Activated naive CD4-positive, alpha-beta T cell treated with anti-CD3 and anti-CD28 coated beads, Interleukin-2, amount 10 ng/mL, durations not matched to agents 7 days and 5 days (primary cell): ENCODE measurements at regions not wholly inside any gene's neighbourhood (a gene's known extent, or its start where the extent isn't known, plus 50 kb on each side); places are given as distances from the start of the nearest gene placed in this dataset.
"Not testable (repeated sequence)": the region's sequence is repeated elsewhere in the genome, so short reads cannot be mapped to it uniquely, and the experiment has no call there.

Experiments used
- CTCF ChIA-PET: fragments of 350-600 bp; sonication (Branson Sonifier 250); formaldehyde crosslinking; loops from one replicate; lab custom pipeline; 2021; ENCODE audit warnings: antibody characterized with exemption; lab: Charles Lee
- DNase-seq: peaks from one replicate; pipeline ENCODE4 v3.0.0-alpha.2; 2020
- H3K27ac Mint-ChIP-seq: one replicate; pipeline ENCODE4 v1.8.0; 2021; ENCODE audit warnings: mild to moderate bottlenecking, moderate library complexity, mixed read lengths
- H3K27me3 Mint-ChIP-seq: one replicate; pipeline ENCODE4 v1.8.0; 2021; ENCODE audit warnings: mild to moderate bottlenecking, mixed read lengths
- H3K36me3 Mint-ChIP-seq: one replicate; pipeline ENCODE4 v1.8.0; 2021; ENCODE audit warnings: mixed read lengths
- H3K4me1 Mint-ChIP-seq: one replicate; pipeline ENCODE4 v1.8.0; 2021; ENCODE audit warnings: mixed read lengths
- H3K4me3 Mint-ChIP-seq: one replicate; pipeline ENCODE4 v1.8.0; 2021; ENCODE audit warnings: mild to moderate bottlenecking, moderate library complexity, mixed read lengths
- H3K9me3 Mint-ChIP-seq: one replicate; pipeline ENCODE4 v1.8.0; 2021; ENCODE audit warnings: mixed read lengths

GRCh38 chrX:7698248-7698647, 144.7 kb upstream of the VCX start:
- Mint-ChIP-seq H3K36me3 (no peaks in the 10 kb centered on the region), H3K27ac (no peak overlapping the region), H3K4me3 (no peak overlapping the region), H3K9me3 (peaks cover 2% of the 10 kb centered on the region), H3K27me3 (no peaks in the 10 kb centered on the region), H3K4me1 (no peaks in the 10 kb centered on the region)
- DNase-seq: no peak
- CTCF ChIA-PET: no interaction called here

GRCh38 chrX:7690842-7691241, 152.1 kb upstream of the VCX start:
- Mint-ChIP-seq H3K27ac (no peak overlapping the region), H3K9me3 (no peaks in the 10 kb centered on the region), H3K36me3 (no peaks in the 10 kb centered on the region), H3K4me1 (no peaks in the 10 kb centered on the region), H3K4me3 (no peak overlapping the region), H3K27me3 (no peaks in the 10 kb centered on the region)
- CTCF ChIA-PET: no interaction called here
- DNase-seq: no peak

GRCh38 chrX:7689791-7690412, 153.1 kb upstream of the VCX start:
- CTCF ChIA-PET: no interaction called here
- Mint-ChIP-seq H3K4me3 (no peak overlapping the region), H3K36me3 (no peaks in the 10 kb centered on the region), H3K9me3 (no peaks in the 10 kb centered on the region), H3K27ac (no peak overlapping the region), H3K27me3 (no peaks in the 10 kb centered on the region), H3K4me1 (no peaks in the 10 kb centered on the region)
- no peak for DNase-seq

- no peaks in the 10 kb centered on the region for H3K4me1 Mint-ChIP-seq
- CTCF ChIA-PET: no interaction called here
- H3K4me3 Mint-ChIP-seq: no peak overlapping the region
- no peaks in the 10 kb centered on the region for H3K36me3 Mint-ChIP-seq
- H3K9me3 Mint-ChIP-seq: no peaks in the 10 kb centered on the region
- no peak for DNase-seq
- no peak overlapping the region for H3K27ac Mint-ChIP-seq
- H3K27me3 Mint-ChIP-seq: no peaks in the 10 kb centered on the region
Observed at GRCh38 chrX:7680181-7680580, 162.8 kb upstream of the VCX start.

- no peak for DNase-seq
- Mint-ChIP-seq H3K4me3 (no peak overlapping the region), H3K27me3 (no peaks in the 10 kb centered on the region), H3K36me3 (no peaks in the 10 kb centered on the region), H3K27ac (no peak overlapping the region), H3K4me1 (no peaks in the 10 kb centered on the region), H3K9me3 (peaks cover 4% of the 10 kb centered on the region)
- CTCF ChIA-PET: no interaction called here
Observed at GRCh38 chrX:7654316-7654715, 188.7 kb upstream of the VCX start.

- CTCF ChIA-PET: no interaction called here
- Mint-ChIP-seq H3K27ac (no peak overlapping the region), H3K27me3 (no peaks in the 10 kb centered on the region), H3K9me3 (no peaks in the 10 kb centered on the region), H3K36me3 (no peaks in the 10 kb centered on the region), H3K4me1 (no peaks in the 10 kb centered on the region), H3K4me3 (no peak overlapping the region)
- DNase-seq: no peak
Observed at GRCh38 chrX:7647831-7648230, 195.1 kb upstream of the VCX start.

GRCh38 chrX:7641141-7641540, 201.8 kb upstream of the VCX start:
- CTCF ChIA-PET: no interaction called here
- Mint-ChIP-seq H3K4me3 (no peak overlapping the region), H3K27ac (no peak overlapping the region), H3K9me3 (no peaks in the 10 kb centered on the region), H3K36me3 (no peaks in the 10 kb centered on the region), H3K27me3 (no peaks in the 10 kb centered on the region), H3K4me1 (no peaks in the 10 kb centered on the region)
- no peak for DNase-seq

GRCh38 chrX:7640392-7640791, 202.6 kb upstream of the VCX start:
- CTCF ChIA-PET: no interaction called here
- no peaks in the 10 kb centered on the region for H3K27me3 Mint-ChIP-seq

GRCh38 chrX:7638078-7638710, 204.8 kb upstream of the VCX start:
- Mint-ChIP-seq H3K27ac (no peak overlapping the region), H3K27me3 (no peaks in the 10 kb centered on the region), H3K36me3 (no peaks in the 10 kb centered on the region), H3K4me3 (no peak overlapping the region), H3K9me3 (no peaks in the 10 kb centered on the region), H3K4me1 (no peaks in the 10 kb centered on the region)
- no peak for DNase-seq
- CTCF ChIA-PET: no interaction called here

More at GRCh38 chrX:7640392-7640791, 202.6 kb upstream of the VCX start:
- DNase-seq: no peak
- Mint-ChIP-seq H3K27ac (no peak overlapping the region), H3K4me3 (no peak overlapping the region), H3K36me3 (no peaks in the 10 kb centered on the region), H3K4me1 (no peaks in the 10 kb centered on the region), H3K9me3 (no peaks in the 10 kb centered on the region)

- H3K36me3 Mint-ChIP-seq: no peaks in the 10 kb centered on the region
- no peaks in the 10 kb centered on the region for H3K9me3 Mint-ChIP-seq
- H3K4me3 Mint-ChIP-seq: no peak overlapping the region
- DNase-seq: no peak
- H3K4me1 Mint-ChIP-seq: no peaks in the 10 kb centered on the region
- no peak overlapping the region for H3K27ac Mint-ChIP-seq
- CTCF ChIA-PET: no interaction called here
- H3K27me3 Mint-ChIP-seq: no peaks in the 10 kb centered on the region
Observed at GRCh38 chrX:7637066-7637465, 205.9 kb upstream of the VCX start.

GRCh38 chrX:7635604-7636003, 207.4 kb upstream of the VCX start:
- CTCF ChIA-PET: no interaction called here

GRCh38 chrX:7620560-7620959, 222.4 kb upstream of the VCX start:
- CTCF ChIA-PET: no interaction called here
- no peak for DNase-seq
- no peak overlapping the region for H3K27ac Mint-ChIP-seq
- H3K27me3 Mint-ChIP-seq: no peaks in the 10 kb centered on the region
- peaks cover 3% of the 10 kb centered on the region for H3K9me3 Mint-ChIP-seq
- no peaks in the 10 kb centered on the region for H3K36me3 Mint-ChIP-seq
- no peaks in the 10 kb centered on the region for H3K4me1 Mint-ChIP-seq
- H3K4me3 Mint-ChIP-seq: no peak overlapping the region

More at GRCh38 chrX:7635604-7636003, 207.4 kb upstream of the VCX start:
- Mint-ChIP-seq H3K36me3 (no peaks in the 10 kb centered on the region), H3K27me3 (no peaks in the 10 kb centered on the region), H3K4me3 (no peak overlapping the region), H3K4me1 (no peaks in the 10 kb centered on the region), H3K9me3 (no peaks in the 10 kb centered on the region), H3K27ac (no peak overlapping the region)
- DNase-seq: no peak

- CTCF ChIA-PET: no interaction called here
- H3K4me1 Mint-ChIP-seq: no peaks in the 10 kb centered on the region
- no peak for DNase-seq
- H3K36me3 Mint-ChIP-seq: no peaks in the 10 kb centered on the region
- no peaks in the 10 kb centered on the region for H3K9me3 Mint-ChIP-seq
- H3K27ac Mint-ChIP-seq: no peak overlapping the region
- no peak overlapping the region for H3K4me3 Mint-ChIP-seq
- no peaks in the 10 kb centered on the region for H3K27me3 Mint-ChIP-seq
Observed at GRCh38 chrX:7617994-7618393, 225.0 kb upstream of the VCX start.

GRCh38 chrX:7614616-7615015, 228.4 kb upstream of the VCX start:
- Mint-ChIP-seq H3K4me3 (no peak overlapping the region), H3K4me1 (no peaks in the 10 kb centered on the region), H3K27me3 (no peaks in the 10 kb centered on the region), H3K27ac (no peak overlapping the region), H3K9me3 (no peaks in the 10 kb centered on the region), H3K36me3 (no peaks in the 10 kb centered on the region)
- DNase-seq: no peak
- CTCF ChIA-PET: no interaction called here

GRCh38 chrX:7608625-7609024, 234.3 kb upstream of the VCX start:
- H3K27me3 Mint-ChIP-seq: not testable (repeated sequence)

More at GRCh38 chrX:7608625-7609024, 234.3 kb upstream of the VCX start:
- CTCF ChIA-PET, H3K4me1 Mint-ChIP-seq, H3K4me3 Mint-ChIP-seq, H3K27ac Mint-ChIP-seq, H3K36me3 Mint-ChIP-seq, DNase-seq, H3K9me3 Mint-ChIP-seq: not testable (repeated sequence)
